Fibroblast of mammary gland (primary cell): ENCODE measurements at regions not wholly inside any gene's neighbourhood (a gene's known extent, or its start where the extent isn't known, plus 50 kb on each side); places are given as distances from the start of the nearest gene placed in this dataset.
"Not testable (repeated sequence)": the region's sequence is repeated elsewhere in the genome, so short reads cannot be mapped to it uniquely, and the experiment has no call there.

Source experiments
- DNase-seq: peaks from one replicate; pipeline ENCODE4 v3.0.0-alpha.2; 2010; ENCODE audit warnings: low read depth
- H3K4me3 ChIP-seq: 2 replicates; pipeline ENCODE4 v1.5.1; 2011; ENCODE audit warnings: low read depth, mild to moderate bottlenecking, low read length, moderate library complexity; ENCODE audit not compliant: control insufficient read depth
- CTCF ChIP-seq: conservative IDR thresholded peaks from 2 replicates; pipeline ENCODE4 v1.5.1; 2011; ENCODE audit warnings: low read depth, low read length, inconsistent platforms; ENCODE audit not compliant: control insufficient read depth, insufficient read depth

- DNase-seq, result not testable (repeated sequence)
- peak overlapping the region; percentile 81 for H3K4me3 ChIP-seq
Observed at GRCh38 chr7:65771226-65771569, 101.7 kb upstream of the VKORC1L1 start.

- not testable (repeated sequence) for DNase-seq, H3K4me3 ChIP-seq
Observed at GRCh38 chr7:65776677-65777076, 96.2 kb upstream of the VKORC1L1 start.

- H3K4me3 ChIP-seq, DNase-seq: not testable (repeated sequence)
Observed at GRCh38 chr7:65789943-65790342, 82.9 kb upstream of the VKORC1L1 start.

GRCh38 chr7:65791788-65792187, 81.1 kb upstream of the VKORC1L1 start:
- not testable (repeated sequence) for DNase-seq, H3K4me3 ChIP-seq

- not testable (repeated sequence) for DNase-seq, H3K4me3 ChIP-seq
Observed at GRCh38 chr7:65792726-65793125, 80.1 kb upstream of the VKORC1L1 start.

GRCh38 chr7:65794671-65795391, 78.0 kb upstream of the VKORC1L1 start:
- not testable (repeated sequence) for H3K4me3 ChIP-seq, DNase-seq

- not testable (repeated sequence) for H3K4me3 ChIP-seq
Observed at GRCh38 chr7:65795392-65795716, 77.5 kb upstream of the VKORC1L1 start.

GRCh38 chr7:65796205-65796604, 76.7 kb upstream of the VKORC1L1 start:
- TF ChIP-seq CTCF, result no peak
- no peak for DNase-seq
- H3K4me3 ChIP-seq, result no peak overlapping the region

More at GRCh38 chr7:65795392-65795716, 77.5 kb upstream of the VKORC1L1 start:
- not testable (repeated sequence) for DNase-seq

GRCh38 chr7:65797086-65797485, 75.8 kb upstream of the VKORC1L1 start:
- H3K4me3 ChIP-seq, DNase-seq: not testable (repeated sequence)

- not testable (repeated sequence) for H3K4me3 ChIP-seq, DNase-seq
Observed at GRCh38 chr7:65797566-65797965, 75.3 kb upstream of the VKORC1L1 start.

- TF ChIP-seq CTCF, result no peak
- peak; percentile 76 for DNase-seq
- no peak overlapping the region for H3K4me3 ChIP-seq
Observed at GRCh38 chr7:65798111-65799075, 74.5 kb upstream of the VKORC1L1 start.

GRCh38 chr7:65800191-65800590, 72.7 kb upstream of the VKORC1L1 start:
- H3K4me3 ChIP-seq, DNase-seq: not testable (repeated sequence)
